Jurkat, Clone E6-1 (cell line): ENCODE measurements at regions not wholly inside any gene's neighbourhood (a gene's known extent, or its start where the extent isn't known, plus 50 kb on each side); places are given as distances from the start of the nearest gene placed in this dataset.
"Not testable (repeated sequence)": the region's sequence is repeated elsewhere in the genome, so short reads cannot be mapped to it uniquely, and the experiment has no call there.

Experiments
- DNase-seq: peaks from one replicate; pipeline ENCODE4 v3.0.0-alpha.2; 2011; ENCODE audit warnings: low read depth, low spot score
- H3K4me3 ChIP-seq: 2 replicates; pipeline ENCODE4 v1.5.1; 2011; ENCODE audit warnings: mild to moderate bottlenecking, low read length, control low read depth, moderate library complexity

- H3K4me3 ChIP-seq, result no peak overlapping the region
- no peak for DNase-seq
These were observed 486.6 kb upstream of the TENM3 start for GRCh38 chr4:181756451-181757095.

GRCh38 chr4:181757098-181757497, 486.1 kb upstream of the TENM3 start:
- DNase-seq, result no peak
- no peak overlapping the region for H3K4me3 ChIP-seq

- H3K4me3 ChIP-seq, result no peak overlapping the region
- no peak for DNase-seq
These were observed 485.1 kb upstream of the TENM3 start for GRCh38 chr4:181757910-181758660.

- DNase-seq, result no peak
- H3K4me3 ChIP-seq, result no peak overlapping the region
These were observed 482.6 kb upstream of the TENM3 start for GRCh38 chr4:181760560-181760959.

- H3K4me3 ChIP-seq, result no peak overlapping the region
- no peak for DNase-seq
These were observed 482.0 kb upstream of the TENM3 start for GRCh38 chr4:181761156-181761555.

- DNase-seq, result no peak
- no peak overlapping the region for H3K4me3 ChIP-seq
These were observed 477.1 kb upstream of the TENM3 start for GRCh38 chr4:181766061-181766548.

- no peak for DNase-seq
- H3K4me3 ChIP-seq, result no peak overlapping the region
These were observed 472.2 kb upstream of the TENM3 start for GRCh38 chr4:181770971-181771370.

GRCh38 chr4:181775298-181775697, 467.9 kb upstream of the TENM3 start:
- no peak overlapping the region for H3K4me3 ChIP-seq
- DNase-seq, result no peak

GRCh38 chr4:181776264-181777054, 466.7 kb upstream of the TENM3 start:
- H3K4me3 ChIP-seq, result no peak overlapping the region
- no peak for DNase-seq

GRCh38 chr4:181777518-181777917, 465.7 kb upstream of the TENM3 start:
- DNase-seq, result no peak
- no peak overlapping the region for H3K4me3 ChIP-seq

- DNase-seq, result no peak
- no peak overlapping the region for H3K4me3 ChIP-seq
These were observed 458.3 kb upstream of the TENM3 start for GRCh38 chr4:181784881-181785280.

- no peak overlapping the region for H3K4me3 ChIP-seq
- no peak for DNase-seq
These were observed 450.6 kb upstream of the TENM3 start for GRCh38 chr4:181792641-181793040.

GRCh38 chr4:181793096-181793495, 450.1 kb upstream of the TENM3 start:
- no peak for DNase-seq
- no peak overlapping the region for H3K4me3 ChIP-seq

- no peak for DNase-seq
- H3K4me3 ChIP-seq, result no peak overlapping the region
These were observed 446.7 kb upstream of the TENM3 start for GRCh38 chr4:181796502-181796901.

- DNase-seq, result no peak
- H3K4me3 ChIP-seq, result no peak overlapping the region
These were observed 444.7 kb upstream of the TENM3 start for GRCh38 chr4:181798536-181798935.

GRCh38 chr4:181799561-181800069, 443.6 kb upstream of the TENM3 start:
- H3K4me3 ChIP-seq, result no peak overlapping the region
- no peak for DNase-seq

GRCh38 chr4:181802207-181802606, 441.0 kb upstream of the TENM3 start:
- H3K4me3 ChIP-seq, result no peak overlapping the region
- DNase-seq, result no peak

- no peak for DNase-seq
- H3K4me3 ChIP-seq, result no peak overlapping the region
These were observed 435.4 kb upstream of the TENM3 start for GRCh38 chr4:181807771-181808170.

- DNase-seq, result no peak
- H3K4me3 ChIP-seq, result no peak overlapping the region
These were observed 432.5 kb upstream of the TENM3 start for GRCh38 chr4:181810711-181811110.

GRCh38 chr4:181811550-181811949, 431.7 kb upstream of the TENM3 start:
- not testable (repeated sequence) for H3K4me3 ChIP-seq, DNase-seq
